Gastrocnemius medialis (tissue), 4 donors: ENCODE measurements at regions not wholly inside any gene's neighbourhood (a gene's known extent, or its start where the extent isn't known, plus 50 kb on each side); places are given as distances from the start of the nearest gene placed in this dataset.

ENCODE experiments used
- CTCF ChIP-seq, 5 experiments: fragments of 450-650 bp in 3 of 5; fragments of 200-600 bp in 2 of 5; sonication (generic) in 2 of 5; IDR thresholded peaks in 4 of 5; conservative IDR thresholded peaks in 1 of 5; 1 replicate in 4 of 5; 2 replicates in 1 of 5; pipeline ENCODE4 v1.5.1; 2016 to 2019; ENCODE audit warnings: antibody characterized with exemption in 5 of 5, mild to moderate bottlenecking in 3 of 5, moderate library complexity in 3 of 5
- POLR2A ChIP-seq, 2 donors: fragments of 450-650 bp; IDR thresholded peaks; one replicate each; pipeline ENCODE4 v1.6.1; 2017; ENCODE audit warnings: antibody characterized with exemption in 2 of 2, mild to moderate bottlenecking in 2 of 2, moderate library complexity in 2 of 2

- TF ChIP-seq POLR2A (IDR thresholded peaks at IDR 0.05) = no peak
- TF ChIP-seq CTCF (IDR thresholded peaks at IDR 0.05 in 4 of 5, conservative IDR thresholded peaks at IDR 0.05 in 1 of 5) = no peak
Observed at GRCh38 chrX:26334232-26334631, 118.3 kb downstream of the MAGEB5 start.
